ENCODE measurements at regions not wholly inside any gene's neighbourhood (a gene's known extent, or its start where the extent isn't known, plus 50 kb on each side); places are given as distances from the start of the nearest gene placed in this dataset.

DNA sequence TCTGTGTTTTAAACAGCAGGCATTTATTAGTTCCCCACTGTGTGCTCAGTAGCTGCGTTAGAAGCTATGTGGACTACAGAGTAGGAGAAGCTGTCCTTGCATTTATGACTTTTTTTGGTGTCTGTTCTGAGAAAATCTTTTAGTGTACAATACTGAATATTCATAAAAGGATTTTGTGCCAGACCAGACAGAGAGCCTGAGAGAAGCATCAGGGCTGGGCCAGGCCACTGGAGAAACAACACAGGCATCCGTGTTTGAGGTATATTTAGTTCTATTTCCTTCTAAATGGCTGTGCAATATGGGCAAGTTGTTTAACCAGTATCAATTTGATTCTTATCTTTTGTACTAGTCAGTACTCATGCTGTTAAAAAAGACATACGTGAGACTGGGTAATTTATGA lies 182.8 kb downstream of the SH2D4B start:
- TF ChIP-seq, protein P1, sequence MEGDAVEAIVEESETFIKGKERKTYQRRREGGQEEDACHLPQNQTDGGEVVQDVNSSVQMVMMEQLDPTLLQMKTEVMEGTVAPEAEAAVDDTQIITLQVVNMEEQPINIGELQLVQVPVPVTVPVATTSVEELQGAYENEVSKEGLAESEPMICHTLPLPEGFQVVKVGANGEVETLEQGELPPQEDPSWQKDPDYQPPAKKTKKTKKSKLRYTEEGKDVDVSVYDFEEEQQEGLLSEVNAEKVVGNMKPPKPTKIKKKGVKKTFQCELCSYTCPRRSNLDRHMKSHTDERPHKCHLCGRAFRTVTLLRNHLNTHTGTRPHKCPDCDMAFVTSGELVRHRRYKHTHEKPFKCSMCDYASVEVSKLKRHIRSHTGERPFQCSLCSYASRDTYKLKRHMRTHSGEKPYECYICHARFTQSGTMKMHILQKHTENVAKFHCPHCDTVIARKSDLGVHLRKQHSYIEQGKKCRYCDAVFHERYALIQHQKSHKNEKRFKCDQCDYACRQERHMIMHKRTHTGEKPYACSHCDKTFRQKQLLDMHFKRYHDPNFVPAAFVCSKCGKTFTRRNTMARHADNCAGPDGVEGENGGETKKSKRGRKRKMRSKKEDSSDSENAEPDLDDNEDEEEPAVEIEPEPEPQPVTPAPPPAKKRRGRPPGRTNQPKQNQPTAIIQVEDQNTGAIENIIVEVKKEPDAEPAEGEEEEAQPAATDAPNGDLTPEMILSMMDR (IDR thresholded peaks at IDR 0.05): no peak
- TF ChIP-seq POLR2A (IDR thresholded peaks at IDR 0.05) (no peak), EP300 (IDR thresholded peaks at IDR 0.05) (no peak)

All from tibial nerve (tissue), 4 donors.